Natural killer cell (primary cell): ENCODE measurements at regions not wholly inside any gene's neighbourhood (a gene's known extent, or its start where the extent isn't known, plus 50 kb on each side); places are given as distances from the start of the nearest gene placed in this dataset.

ENCODE experiments used
- ATAC-seq, 3 donors: fragments of 150-1000 bp in 2 of 3; fragments of 200-7000 bp in 1 of 3; cut with Tn5 transposase; 1 replicate in 1 of 3; 2 replicates in 2 of 3; pipeline ENCODE4 v1.10.0; 2021; ENCODE audit warnings: mild to moderate bottlenecking in 2 of 3, moderate library complexity in 2 of 3
- DNase-seq, 2 donors: peaks; one replicate each; pipeline versions ENCODE4 v3.0.0 to v3.0.0-alpha.2; 2013 to 2021; ENCODE audit warnings: mixed read lengths in 1 of 2
- H3K27ac ChIP-seq: one replicate; pipeline ENCODE4 v1.5.1; 2013; ENCODE audit warnings: mild to moderate bottlenecking, low read length
- H3K27me3 ChIP-seq: one replicate; pipeline ENCODE4 v1.6.1; 2013; ENCODE audit warnings: low read length; ENCODE audit not compliant: control insufficient read depth, insufficient read depth
- H3K36me3 ChIP-seq: one replicate; pipeline ENCODE4 v1.6.1; 2013; ENCODE audit warnings: low read length; ENCODE audit not compliant: control insufficient read depth, insufficient read depth
- H3K4me1 ChIP-seq: one replicate; pipeline ENCODE4 v1.6.1; 2013; ENCODE audit warnings: low read length; ENCODE audit not compliant: control insufficient read depth, insufficient read depth
- H3K4me3 ChIP-seq: one replicate; pipeline ENCODE4 v1.5.1; 2013; ENCODE audit warnings: low read length
- H3K9me3 ChIP-seq: one replicate; pipeline ENCODE4 v1.6.1; 2013; ENCODE audit warnings: low read length; ENCODE audit not compliant: control insufficient read depth, insufficient read depth
- H3K27ac Mint-ChIP-seq, 2 donors: one replicate each; pipeline ENCODE4 v1.8.0; 2022; ENCODE audit warnings: mild to moderate bottlenecking in 2 of 2, mixed read lengths in 2 of 2, moderate library complexity in 1 of 2
- H3K27me3 Mint-ChIP-seq, 2 donors: one replicate each; pipeline ENCODE4 v1.8.0; 2022; ENCODE audit warnings: low read depth in 2 of 2, mixed read lengths in 2 of 2
- H3K36me3 Mint-ChIP-seq: one replicate; pipeline ENCODE4 v1.8.0; 2022; ENCODE audit warnings: mixed read lengths
- H3K4me1 Mint-ChIP-seq, 2 donors: one replicate each; pipeline ENCODE4 v1.8.0; 2022; ENCODE audit warnings: mixed read lengths in 2 of 2
- H3K4me3 Mint-ChIP-seq: one replicate; pipeline ENCODE4 v1.8.0; 2022; ENCODE audit warnings: mild to moderate bottlenecking, moderate library complexity, mixed read lengths
- H3K9me3 Mint-ChIP-seq, 2 donors: one replicate each; pipeline ENCODE4 v1.8.0; 2022; ENCODE audit warnings: mixed read lengths in 2 of 2
- CTCF ChIP-seq: fragments of 200-600 bp; IDR thresholded peaks from one replicate; pipeline ENCODE4 v1.8.0; 2022; ENCODE audit warnings: antibody characterized with exemption
- WGBS: methylation state at CpG from one replicate; pipeline ENCODE4 v1.1.7; 2013; ENCODE audit warnings: missing lambda C conversion rate; ENCODE audit not compliant: insufficient coverage; 5-methylcytosine and 5-hydroxymethylcytosine counted together
- intact Hi-C: fragments of 100-400 bp; cut with micrococcal nuclease; formaldehyde crosslinking; loops from one replicate; pipeline ENCODE4 v1.14.2; 2022

DNA sequence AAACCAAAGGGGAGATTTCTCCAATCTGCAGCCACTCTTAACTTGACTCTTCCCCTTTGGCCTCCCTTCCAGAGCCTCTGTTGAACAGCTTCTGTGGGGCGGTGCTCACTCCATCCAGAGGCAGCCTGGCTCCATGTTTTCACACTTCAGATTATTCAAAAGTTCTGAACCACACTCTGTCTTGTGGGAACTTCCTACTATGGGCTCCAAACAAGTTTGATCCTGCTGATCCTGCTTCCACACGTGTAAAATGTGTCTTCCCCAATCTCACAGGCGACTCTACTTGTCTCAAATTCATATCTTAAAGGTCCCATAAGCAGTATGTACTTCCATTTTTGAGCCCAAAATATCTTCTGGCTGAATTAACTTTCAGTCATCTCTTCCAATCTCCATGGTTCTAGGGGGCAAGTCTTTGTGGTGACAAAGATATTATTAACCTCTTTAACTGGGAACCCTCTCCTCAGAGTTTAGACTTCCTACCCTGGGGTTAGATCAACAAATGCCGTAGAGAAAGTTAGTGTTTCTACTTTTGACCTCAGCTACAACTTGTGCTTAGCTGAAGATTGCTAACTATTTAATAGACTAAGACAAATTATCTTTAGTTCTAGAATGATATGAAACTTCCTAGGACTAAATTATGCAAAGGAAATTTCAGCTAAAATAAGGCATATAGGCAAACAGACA lies 176.3 kb upstream of the BCL6 start:
- no peaks in the 10 kb centered on the region for H3K36me3 ChIP-seq
- intact Hi-C loops, result no loop called here
- Mint-ChIP-seq H3K27me3 (no peaks in the 10 kb centered on the region), H3K4me3 (no peak overlapping the region), H3K27ac (peak overlapping the region in 1 of 2 donors; percentile 69), H3K36me3 (peaks cover 15% of the 10 kb centered on the region), H3K9me3 (peaks cover 0 to 5% of the 10 kb centered on the region in 2 donors), H3K4me1 (peaks cover 45 to 50% of the 10 kb centered on the region in 2 donors)
- H3K27me3 ChIP-seq, result no peaks in the 10 kb centered on the region
- H3K27ac ChIP-seq, result no peak overlapping the region
- no peak overlapping the region for H3K4me3 ChIP-seq
- ATAC-seq (no peak), DNase-seq (no peak)
- TF ChIP-seq CTCF, result no peak
- 83% methylated on average over 3 of the region's 4 CpGs for WGBS
- peaks cover 18% of the 10 kb centered on the region for H3K4me1 ChIP-seq
- H3K9me3 ChIP-seq, result no peaks in the 10 kb centered on the region

DNA sequence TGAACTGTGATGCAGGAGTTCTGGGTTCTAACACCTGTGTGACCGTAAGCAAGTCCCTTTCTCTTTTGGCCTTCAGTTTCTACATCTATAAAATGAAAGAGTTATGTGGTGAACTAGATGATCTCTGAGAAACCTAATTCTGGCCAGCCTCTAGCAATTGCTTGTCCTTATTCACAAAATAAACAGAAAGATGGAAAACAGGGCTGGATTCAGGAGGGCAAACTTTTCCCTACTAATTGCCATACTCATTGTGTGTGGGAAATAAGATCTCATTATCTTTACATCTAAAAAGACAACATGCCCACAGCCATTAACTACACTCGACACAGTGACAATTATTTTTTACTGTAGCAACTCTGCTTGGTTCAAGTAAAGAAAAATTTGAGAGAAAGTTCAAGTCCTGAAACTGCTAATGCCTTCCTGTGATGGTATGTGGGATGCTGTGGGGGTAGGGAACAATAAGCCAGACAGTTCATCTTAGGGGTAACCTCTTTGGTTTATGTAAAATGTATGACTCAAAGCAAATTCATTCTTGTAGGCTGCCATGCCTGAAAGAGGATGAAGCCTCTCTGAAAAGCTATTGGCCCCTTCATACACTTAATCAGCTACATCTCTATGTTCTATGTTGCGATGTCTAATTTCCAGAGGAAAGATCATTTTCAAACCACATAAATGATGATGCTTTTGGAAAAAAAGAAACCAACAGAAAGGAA lies 177.6 kb upstream of the BCL6 start:
- 33% methylated on average over 1 of the region's 3 CpGs for WGBS
- Mint-ChIP-seq H3K27ac (no peak overlapping the region), H3K27me3 (no peaks in the 10 kb centered on the region), H3K36me3 (peaks cover 15% of the 10 kb centered on the region), H3K9me3 (peaks cover 0 to 5% of the 10 kb centered on the region in 2 donors), H3K4me1 (peaks cover 55 to 61% of the 10 kb centered on the region in 2 donors), H3K4me3 (no peak overlapping the region)
- Histone ChIP-seq H3K36me3 (no peaks in the 10 kb centered on the region), H3K9me3 (no peaks in the 10 kb centered on the region), H3K27me3 (no peaks in the 10 kb centered on the region), H3K4me1 (peaks cover 17% of the 10 kb centered on the region), H3K4me3 (no peak overlapping the region), H3K27ac (no peak overlapping the region)
- no peak for TF ChIP-seq CTCF
- ATAC-seq (no peak), DNase-seq (no peak)
- intact Hi-C loops, result no loop called here

DNA sequence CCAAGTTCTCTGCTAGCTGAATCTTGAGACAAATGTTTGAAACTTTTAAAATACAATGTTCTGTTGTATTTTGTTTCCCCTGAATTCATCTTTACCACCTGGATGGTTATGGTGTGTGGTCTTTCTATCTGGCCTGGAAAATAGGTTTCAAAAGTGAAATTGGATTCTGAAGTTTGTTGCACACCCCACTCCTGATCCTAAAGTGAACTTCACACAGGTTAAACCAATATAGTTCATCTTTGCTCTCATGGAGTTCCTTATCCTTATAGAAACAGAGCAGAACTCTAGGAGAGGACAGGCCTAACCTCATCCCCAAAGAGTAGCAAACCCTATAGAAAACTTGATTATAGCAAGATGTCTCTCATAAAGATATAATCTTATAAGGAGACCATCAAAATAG lies 179.4 kb upstream of the BCL6 start:
- no peaks in the 10 kb centered on the region for H3K27me3 Mint-ChIP-seq
- H3K27ac ChIP-seq, result no peak overlapping the region
- intact Hi-C loops, result no loop called here
- no peak for ATAC-seq
- no peaks in the 10 kb centered on the region for H3K27me3 ChIP-seq
- peaks cover 0 to 5% of the 10 kb centered on the region in 2 donors for H3K9me3 Mint-ChIP-seq
- peaks cover 15% of the 10 kb centered on the region for H3K36me3 Mint-ChIP-seq
- H3K4me3 ChIP-seq, result no peak overlapping the region
- no peak overlapping the region for H3K4me3 Mint-ChIP-seq
- no peak for DNase-seq
- H3K4me1 Mint-ChIP-seq, result peaks cover 44 to 45% of the 10 kb centered on the region in 2 donors
- H3K36me3 ChIP-seq, result no peaks in the 10 kb centered on the region
- TF ChIP-seq CTCF, result no peak
- H3K27ac Mint-ChIP-seq, result no peak overlapping the region
- H3K9me3 ChIP-seq, result no peaks in the 10 kb centered on the region
- peaks cover 10% of the 10 kb centered on the region for H3K4me1 ChIP-seq
